A549 (cell line): ENCODE measurements at regions not wholly inside any gene's neighbourhood (a gene's known extent, or its start where the extent isn't known, plus 50 kb on each side); places are given as distances from the start of the nearest gene placed in this dataset.

Source experiments
- CEBPB ChIP-seq, 2 experiments: fragments of >200 bp in 1 of 2; sonication (Bioruptor Twin) in 1 of 2; formaldehyde crosslinking in 1 of 2; IDR thresholded peaks; 2 replicates each; pipeline ENCODE4 v1.6.1; 2012 to 2016
- CHD2 ChIP-seq: fragments of 150-350 bp; IDR thresholded peaks from 2 replicates; pipeline ENCODE4 v1.6.1; 2014; ENCODE audit warnings: low read length; ENCODE audit not compliant: partially characterized antibody
- CTCF ChIP-seq: fragments of >200 bp; sonication (Bioruptor Twin); formaldehyde crosslinking; IDR thresholded peaks from 3 replicates; pipeline ENCODE4 v1.5.1; 2016
- ESRRA ChIP-seq: fragments of 150-350 bp; IDR thresholded peaks from 2 replicates; pipeline ENCODE4 v1.6.1; 2014; ENCODE audit warnings: mild to moderate bottlenecking, low read length, borderline replicate concordance
- KDM1A ChIP-seq: fragments of 200-600 bp; sonication (generic); IDR thresholded peaks from 2 replicates; pipeline ENCODE4 v1.6.1; 2016; ENCODE audit warnings: low read depth, mild to moderate bottlenecking
- NFE2L2 ChIP-seq: fragments of 150-350 bp; conservative IDR thresholded peaks from 2 replicates; pipeline ENCODE4 v1.6.1; 2014; ENCODE audit warnings: low read length
- PHF8 ChIP-seq: fragments of 200-600 bp; sonication (generic); IDR thresholded peaks from 2 replicates; pipeline ENCODE4 v1.6.1; 2016; ENCODE audit warnings: low read depth, mild to moderate bottlenecking, antibody characterized with exemption, moderate library complexity, borderline replicate concordance
- RAD21 ChIP-seq, 2 experiments: fragments of >200 bp in 1 of 2; sonication (Bioruptor Twin) in 1 of 2; formaldehyde crosslinking in 1 of 2; IDR thresholded peaks in 1 of 2; conservative IDR thresholded peaks in 1 of 2; 2 replicates in 1 of 2; 3 replicates in 1 of 2; pipeline ENCODE4 v1.6.1; 2012 to 2018; ENCODE audit warnings: inconsistent platforms in 1 of 2
- REST ChIP-seq: fragments of 200-600 bp; sonication (generic); IDR thresholded peaks from 2 replicates; pipeline ENCODE4 v1.6.1; 2016; ENCODE audit warnings: antibody characterized with exemption, mild to moderate bottlenecking, moderate library complexity
- SMC3 ChIP-seq: fragments of >200 bp; sonication (Bioruptor Twin); formaldehyde crosslinking; IDR thresholded peaks from 3 replicates; pipeline ENCODE4 v1.6.1; 2018; ENCODE audit warnings: inconsistent platforms
- SREBF2 ChIP-seq: fragments of 450-650 bp; IDR thresholded peaks from 2 replicates; pipeline ENCODE4 v1.6.1; 2014; ENCODE audit warnings: mild to moderate bottlenecking, moderate library complexity
- ZFP36 ChIP-seq: fragments of 450-650 bp; IDR thresholded peaks from 2 replicates; pipeline ENCODE4 v1.6.1; 2014; ENCODE audit warnings: borderline replicate concordance; ENCODE audit not compliant: partially characterized antibody

- TF ChIP-seq CTCF (no peak), SMC3 (no peak), SREBF2 (no peak), KDM1A (no peak), CHD2 (no peak), NFE2L2 (no peak), ESRRA (no peak), PHF8 (no peak), ZFP36 (no peak), CEBPB (IDR thresholded peaks at IDR 0.05) (no peak), REST (no peak), RAD21 (conservative IDR thresholded peaks at IDR 0.05 in 1 of 2, IDR thresholded peaks at IDR 0.05 in 1 of 2) (no peak)
These were observed 1590.5 kb upstream of the TMEM132C start for GRCh38 chr12:126676434-126676833.
